ENCODE measurements at regions not wholly inside any gene's neighbourhood (a gene's known extent, or its start where the extent isn't known, plus 50 kb on each side); places are given as distances from the start of the nearest gene placed in this dataset.

DNA sequence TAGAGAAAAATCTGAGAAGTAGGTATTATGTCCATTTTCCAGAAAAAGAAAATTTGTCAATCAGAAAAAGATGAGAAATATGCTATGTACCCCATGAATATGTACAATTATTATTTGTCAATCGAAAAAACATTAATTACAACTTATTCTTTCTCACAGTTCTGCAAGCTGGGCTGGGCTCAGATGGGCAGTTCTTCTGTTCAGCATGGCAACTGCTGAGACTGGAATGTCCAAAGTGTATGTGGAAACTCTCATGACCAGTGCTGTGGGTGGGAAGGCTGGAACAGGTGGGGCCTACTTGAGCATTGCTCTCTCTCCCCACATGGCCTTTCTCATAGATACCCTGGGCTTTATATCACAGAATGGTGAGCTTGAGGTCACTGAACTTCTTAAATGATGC lies 450.3 kb upstream of the TBX3 start:
- H2AFZ ChIP-seq (ENCODE audit: low read depth, low read length): no peak overlapping the region
- H3K9me2 ChIP-seq (ENCODE audit: insufficient read depth, low read length): no peaks in the 10 kb centered on the region
- H3K79me2 ChIP-seq (replicated peaks; ENCODE audit: insufficient read depth, low read length): no peaks in the 10 kb centered on the region
- H3K27me3 ChIP-seq (ENCODE audit: insufficient read depth, low read depth, low read length): no peaks in the 10 kb centered on the region
- no peak overlapping the region for H3K4me3 ChIP-seq (ENCODE audit: low read length)
- H3K9ac ChIP-seq (ENCODE audit: low read length): no peak overlapping the region
- no peaks in the 10 kb centered on the region for H3K36me3 ChIP-seq (ENCODE audit: insufficient read depth, low read length)
- no peak overlapping the region for H3K4me2 ChIP-seq (ENCODE audit: low read length)
- TF ChIP-seq, protein P1, sequence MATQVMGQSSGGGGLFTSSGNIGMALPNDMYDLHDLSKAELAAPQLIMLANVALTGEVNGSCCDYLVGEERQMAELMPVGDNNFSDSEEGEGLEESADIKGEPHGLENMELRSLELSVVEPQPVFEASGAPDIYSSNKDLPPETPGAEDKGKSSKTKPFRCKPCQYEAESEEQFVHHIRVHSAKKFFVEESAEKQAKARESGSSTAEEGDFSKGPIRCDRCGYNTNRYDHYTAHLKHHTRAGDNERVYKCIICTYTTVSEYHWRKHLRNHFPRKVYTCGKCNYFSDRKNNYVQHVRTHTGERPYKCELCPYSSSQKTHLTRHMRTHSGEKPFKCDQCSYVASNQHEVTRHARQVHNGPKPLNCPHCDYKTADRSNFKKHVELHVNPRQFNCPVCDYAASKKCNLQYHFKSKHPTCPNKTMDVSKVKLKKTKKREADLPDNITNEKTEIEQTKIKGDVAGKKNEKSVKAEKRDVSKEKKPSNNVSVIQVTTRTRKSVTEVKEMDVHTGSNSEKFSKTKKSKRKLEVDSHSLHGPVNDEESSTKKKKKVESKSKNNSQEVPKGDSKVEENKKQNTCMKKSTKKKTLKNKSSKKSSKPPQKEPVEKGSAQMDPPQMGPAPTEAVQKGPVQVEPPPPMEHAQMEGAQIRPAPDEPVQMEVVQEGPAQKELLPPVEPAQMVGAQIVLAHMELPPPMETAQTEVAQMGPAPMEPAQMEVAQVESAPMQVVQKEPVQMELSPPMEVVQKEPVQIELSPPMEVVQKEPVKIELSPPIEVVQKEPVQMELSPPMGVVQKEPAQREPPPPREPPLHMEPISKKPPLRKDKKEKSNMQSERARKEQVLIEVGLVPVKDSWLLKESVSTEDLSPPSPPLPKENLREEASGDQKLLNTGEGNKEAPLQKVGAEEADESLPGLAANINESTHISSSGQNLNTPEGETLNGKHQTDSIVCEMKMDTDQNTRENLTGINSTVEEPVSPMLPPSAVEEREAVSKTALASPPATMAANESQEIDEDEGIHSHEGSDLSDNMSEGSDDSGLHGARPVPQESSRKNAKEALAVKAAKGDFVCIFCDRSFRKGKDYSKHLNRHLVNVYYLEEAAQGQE (IDR thresholded peaks at IDR 0.05; ENCODE audit: borderline replicate concordance): no peak
- no peak for TF ChIP-seq TAF1 (IDR thresholded peaks at IDR 0.05; ENCODE audit: low read depth)
- TF ChIP-seq MXI1 (conservative IDR thresholded peaks at IDR 0.05; ENCODE audit: poor library complexity, severe bottlenecking): no peak
- TF ChIP-seq EP300 (conservative IDR thresholded peaks at IDR 0.05; ENCODE audit: poor library complexity, severe bottlenecking): no peak
- no peak for TF ChIP-seq EZH2 (IDR thresholded peaks at IDR 0.05; ENCODE audit: borderline replicate concordance, insufficient read depth, low read length, poor library complexity, severe bottlenecking)
- TF ChIP-seq, protein P2, sequence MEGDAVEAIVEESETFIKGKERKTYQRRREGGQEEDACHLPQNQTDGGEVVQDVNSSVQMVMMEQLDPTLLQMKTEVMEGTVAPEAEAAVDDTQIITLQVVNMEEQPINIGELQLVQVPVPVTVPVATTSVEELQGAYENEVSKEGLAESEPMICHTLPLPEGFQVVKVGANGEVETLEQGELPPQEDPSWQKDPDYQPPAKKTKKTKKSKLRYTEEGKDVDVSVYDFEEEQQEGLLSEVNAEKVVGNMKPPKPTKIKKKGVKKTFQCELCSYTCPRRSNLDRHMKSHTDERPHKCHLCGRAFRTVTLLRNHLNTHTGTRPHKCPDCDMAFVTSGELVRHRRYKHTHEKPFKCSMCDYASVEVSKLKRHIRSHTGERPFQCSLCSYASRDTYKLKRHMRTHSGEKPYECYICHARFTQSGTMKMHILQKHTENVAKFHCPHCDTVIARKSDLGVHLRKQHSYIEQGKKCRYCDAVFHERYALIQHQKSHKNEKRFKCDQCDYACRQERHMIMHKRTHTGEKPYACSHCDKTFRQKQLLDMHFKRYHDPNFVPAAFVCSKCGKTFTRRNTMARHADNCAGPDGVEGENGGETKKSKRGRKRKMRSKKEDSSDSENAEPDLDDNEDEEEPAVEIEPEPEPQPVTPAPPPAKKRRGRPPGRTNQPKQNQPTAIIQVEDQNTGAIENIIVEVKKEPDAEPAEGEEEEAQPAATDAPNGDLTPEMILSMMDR (IDR thresholded peaks at IDR 0.05; ENCODE audit: poor library complexity, severe bottlenecking): no peak
- TF ChIP-seq RAD21 (conservative IDR thresholded peaks at IDR 0.05): no peak
- no peak for TF ChIP-seq POLR2AphosphoS5 (IDR thresholded peaks at IDR 0.05)
- no peak for TF ChIP-seq SMC3 (conservative IDR thresholded peaks at IDR 0.05; ENCODE audit: poor library complexity)
- H4K20me1 ChIP-seq (ENCODE audit: insufficient read depth): no peaks in the 10 kb centered on the region
- no peaks in the 10 kb centered on the region for H3K9me3 ChIP-seq (ENCODE audit: low read length)
- no peak overlapping the region for H3K27ac ChIP-seq (ENCODE audit: low read length)
- no peaks in the 10 kb centered on the region for H3F3A ChIP-seq (ENCODE audit: insufficient read depth, low read length, poor library complexity, severe bottlenecking)

DNA sequence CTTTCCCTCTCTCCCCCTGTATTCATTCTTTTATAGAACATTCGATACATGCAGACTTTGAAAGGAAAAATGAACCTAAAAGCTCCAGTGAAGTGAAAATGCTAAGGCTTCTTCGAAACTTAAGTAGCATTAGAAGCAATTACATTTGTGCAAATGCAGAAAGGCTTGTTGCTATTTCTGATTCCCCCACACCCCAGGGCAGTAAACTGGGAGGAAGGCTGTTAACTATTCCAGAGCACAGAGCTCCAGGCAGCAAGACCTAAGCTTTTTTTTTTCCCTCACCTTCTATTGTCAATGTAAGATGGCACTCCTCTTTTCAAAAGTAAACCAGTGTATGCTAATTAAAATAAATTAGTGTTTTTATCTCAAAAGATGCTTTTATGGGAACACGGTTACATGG lies 448.9 kb upstream of the TBX3 start:
- H3K27me3 ChIP-seq (ENCODE audit: insufficient read depth, low read depth, low read length): no peaks in the 10 kb centered on the region
- H3F3A ChIP-seq (ENCODE audit: insufficient read depth, low read length, poor library complexity, severe bottlenecking): no peaks in the 10 kb centered on the region
- no peaks in the 10 kb centered on the region for H3K9me3 ChIP-seq (ENCODE audit: low read length)
- no peaks in the 10 kb centered on the region for H3K9me2 ChIP-seq (ENCODE audit: insufficient read depth, low read length)
- no peaks in the 10 kb centered on the region for H4K20me1 ChIP-seq (ENCODE audit: insufficient read depth)
- H2AFZ ChIP-seq (ENCODE audit: low read depth, low read length): no peak overlapping the region
- H3K36me3 ChIP-seq (ENCODE audit: insufficient read depth, low read length): no peaks in the 10 kb centered on the region
- H3K27ac ChIP-seq (ENCODE audit: low read length): no peak overlapping the region
- H3K9ac ChIP-seq (ENCODE audit: low read length): no peak overlapping the region
- H3K4me2 ChIP-seq (ENCODE audit: low read length): no peak overlapping the region
- H3K4me3 ChIP-seq (ENCODE audit: low read length): no peak overlapping the region
- TF ChIP-seq, protein P1 (IDR thresholded peaks at IDR 0.05; ENCODE audit: borderline replicate concordance): no peak
- TF ChIP-seq EZH2 (IDR thresholded peaks at IDR 0.05; ENCODE audit: borderline replicate concordance, insufficient read depth, low read length, poor library complexity, severe bottlenecking) (no peak), TAF1 (IDR thresholded peaks at IDR 0.05; ENCODE audit: low read depth) (no peak), MXI1 (conservative IDR thresholded peaks at IDR 0.05; ENCODE audit: poor library complexity, severe bottlenecking) (no peak), SMC3 (conservative IDR thresholded peaks at IDR 0.05; ENCODE audit: poor library complexity) (no peak)
- TF ChIP-seq, protein P2 (IDR thresholded peaks at IDR 0.05; ENCODE audit: poor library complexity, severe bottlenecking): no peak
- no peaks in the 10 kb centered on the region for H3K79me2 ChIP-seq (replicated peaks; ENCODE audit: insufficient read depth, low read length)
